GM12872 (cell line): ENCODE measurements at regions not wholly inside any gene's neighbourhood (a gene's known extent, or its start where the extent isn't known, plus 50 kb on each side); places are given as distances from the start of the nearest gene placed in this dataset.

Source experiments
- TF ChIP-seq, protein P1 (sequence below): IDR thresholded peaks from 3 replicates; pipeline ENCODE4 v1.5.1; 2011; ENCODE audit warnings: low read depth, mild to moderate bottlenecking, low read length, moderate library complexity; ENCODE audit not compliant: insufficient read depth

DNA sequence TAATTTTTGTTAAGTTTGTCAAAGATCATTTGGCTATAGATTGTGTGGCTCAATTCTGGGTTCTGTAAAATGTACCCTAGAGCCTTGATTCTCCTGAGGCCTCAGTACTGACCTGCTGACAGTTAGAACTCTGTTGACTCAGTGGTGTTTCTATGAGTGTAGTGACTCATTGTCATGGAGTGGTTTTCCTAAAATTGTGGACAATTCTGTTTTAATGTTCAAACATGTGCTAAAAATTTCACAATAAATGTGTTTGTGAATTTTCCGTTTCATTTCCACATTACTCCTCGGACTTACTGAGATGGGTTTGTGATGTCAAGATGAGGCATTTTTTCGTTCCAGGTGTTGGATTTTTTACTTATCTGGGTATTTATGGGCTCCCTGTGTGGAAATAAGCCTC, 695.9 kb downstream of the TMEM121 start:
- TF ChIP-seq, protein P1, sequence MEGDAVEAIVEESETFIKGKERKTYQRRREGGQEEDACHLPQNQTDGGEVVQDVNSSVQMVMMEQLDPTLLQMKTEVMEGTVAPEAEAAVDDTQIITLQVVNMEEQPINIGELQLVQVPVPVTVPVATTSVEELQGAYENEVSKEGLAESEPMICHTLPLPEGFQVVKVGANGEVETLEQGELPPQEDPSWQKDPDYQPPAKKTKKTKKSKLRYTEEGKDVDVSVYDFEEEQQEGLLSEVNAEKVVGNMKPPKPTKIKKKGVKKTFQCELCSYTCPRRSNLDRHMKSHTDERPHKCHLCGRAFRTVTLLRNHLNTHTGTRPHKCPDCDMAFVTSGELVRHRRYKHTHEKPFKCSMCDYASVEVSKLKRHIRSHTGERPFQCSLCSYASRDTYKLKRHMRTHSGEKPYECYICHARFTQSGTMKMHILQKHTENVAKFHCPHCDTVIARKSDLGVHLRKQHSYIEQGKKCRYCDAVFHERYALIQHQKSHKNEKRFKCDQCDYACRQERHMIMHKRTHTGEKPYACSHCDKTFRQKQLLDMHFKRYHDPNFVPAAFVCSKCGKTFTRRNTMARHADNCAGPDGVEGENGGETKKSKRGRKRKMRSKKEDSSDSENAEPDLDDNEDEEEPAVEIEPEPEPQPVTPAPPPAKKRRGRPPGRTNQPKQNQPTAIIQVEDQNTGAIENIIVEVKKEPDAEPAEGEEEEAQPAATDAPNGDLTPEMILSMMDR: no peak

GRCh38 chr14:106222731-106223130, 696.3 kb downstream of the TMEM121 start:
- TF ChIP-seq, protein P1: no peak

DNA sequence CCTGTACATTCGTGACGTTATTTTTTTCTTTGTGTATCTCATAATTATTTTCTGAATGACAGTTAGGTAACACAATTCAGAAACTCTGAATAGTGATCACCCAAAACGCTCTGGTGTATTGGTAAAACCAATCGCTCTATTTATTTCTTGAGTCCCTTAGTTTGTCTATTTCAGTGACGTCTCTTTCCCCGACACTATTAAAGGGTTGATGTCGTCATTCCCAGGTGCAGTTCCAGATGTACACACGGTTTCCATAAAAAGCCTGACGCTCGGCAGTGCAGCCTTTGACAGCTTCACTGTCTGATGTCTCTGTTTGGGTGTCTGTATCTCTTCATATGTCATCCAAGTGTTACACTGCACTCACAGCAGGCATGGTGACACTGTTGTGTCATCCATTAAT, 701.4 kb downstream of the TMEM121 start:
- TF ChIP-seq, protein P1: no peak

DNA sequence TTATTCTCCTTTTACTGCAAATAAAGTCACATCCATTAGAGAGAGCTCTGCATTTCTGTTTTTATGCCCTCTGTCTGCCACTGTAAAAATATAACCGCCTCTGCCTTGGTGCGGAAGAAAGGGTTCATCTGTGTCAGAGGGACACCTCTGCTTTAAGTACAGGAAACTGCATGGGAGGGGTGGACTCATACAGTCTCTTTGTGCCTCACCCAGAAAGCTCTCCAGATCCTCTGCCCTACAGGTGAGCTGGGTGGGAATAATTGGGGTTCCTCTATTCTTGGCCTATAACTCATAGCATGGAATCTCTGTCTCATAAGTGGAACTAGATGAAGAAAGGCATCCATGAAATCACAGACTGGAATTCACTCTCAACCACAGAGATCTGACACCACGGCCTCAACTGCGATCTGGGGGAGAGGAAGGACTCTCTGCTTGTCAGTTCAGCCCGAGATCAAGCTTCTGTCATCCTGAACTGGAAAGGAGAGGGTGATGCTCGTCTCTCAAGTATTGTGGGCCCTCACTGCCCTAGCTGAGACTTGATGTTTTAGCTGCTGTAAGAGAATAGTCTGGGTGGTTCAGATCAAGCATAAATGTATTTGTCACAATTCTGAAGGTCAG, 702.3 kb downstream of the TMEM121 start:
- TF ChIP-seq, protein P1: no peak

DNA sequence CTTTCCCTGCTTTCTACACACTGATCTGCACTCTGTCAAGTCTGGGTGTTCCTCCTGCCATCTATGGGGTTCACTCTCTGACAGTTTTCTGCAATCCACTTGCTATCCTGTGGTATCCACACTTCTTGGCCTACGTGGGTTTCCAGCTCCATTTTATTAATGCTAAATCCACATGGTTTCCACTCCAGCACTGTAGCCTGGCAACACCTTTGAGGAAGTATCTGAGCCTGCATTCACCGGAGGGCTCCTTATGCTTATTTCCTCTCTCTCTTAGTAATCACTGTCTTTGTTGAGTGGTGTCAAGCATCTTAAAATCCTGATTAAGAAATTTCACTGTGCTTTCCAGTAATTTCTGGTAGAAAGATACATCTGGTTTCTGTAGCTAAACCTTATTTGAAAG, 703.7 kb downstream of the TMEM121 start:
- TF ChIP-seq, protein P1: no peak

GRCh38 chr14:106234525-106235254, 708.3 kb downstream of the TMEM121 start:
- TF ChIP-seq, protein P1: peak; percentile 36; the same call in 2 of the 3 replicates

DNA sequence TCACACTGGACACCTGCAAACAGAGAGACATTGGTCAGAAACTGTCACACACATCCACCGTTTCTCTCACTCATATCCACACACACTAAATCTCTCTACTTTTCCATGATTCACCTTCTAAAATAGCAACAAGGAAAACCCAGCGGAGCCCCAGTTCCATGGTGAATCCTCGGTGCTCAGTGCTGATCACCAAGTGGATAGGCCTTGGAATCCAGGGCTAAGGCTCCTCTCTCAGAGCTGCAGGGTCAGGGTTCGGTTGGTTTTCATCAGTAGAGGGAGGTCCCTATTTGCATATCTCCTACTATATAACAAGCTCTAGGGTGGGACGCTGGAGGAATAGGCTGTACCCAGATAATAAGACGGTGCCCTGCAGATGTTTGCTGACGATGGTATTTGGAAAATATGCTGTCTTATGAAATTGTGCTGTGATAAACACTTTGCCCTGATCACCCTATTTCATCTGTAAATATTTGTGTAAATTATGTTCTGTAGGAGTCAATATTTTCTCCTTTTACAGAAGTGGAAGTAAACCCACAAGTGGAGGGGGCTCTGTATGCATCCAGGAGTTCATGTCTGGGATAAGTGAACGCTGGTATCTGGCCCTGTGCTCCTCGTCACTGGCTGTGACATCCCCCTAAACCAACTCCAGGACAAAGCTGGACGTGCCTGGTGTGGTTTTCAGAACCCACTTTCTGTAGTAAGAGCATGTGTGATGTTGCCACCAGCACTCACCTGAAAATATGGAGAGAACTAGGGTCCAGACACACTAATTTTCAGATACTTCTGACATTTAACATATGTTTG, 709.2 kb downstream of the TMEM121 start:
- TF ChIP-seq, protein P1: no peak
